OCI-LY3 (cell line): ENCODE measurements at regions not wholly inside any gene's neighbourhood (a gene's known extent, or its start where the extent isn't known, plus 50 kb on each side); places are given as distances from the start of the nearest gene placed in this dataset.

Source experiments
- H2AFZ ChIP-seq: fragments of 200-600, 300-600 bp; shearing (Covaris generic); 2 replicates; pipeline ENCODE4 v1.6.0; 2014; ENCODE audit warnings: antibody characterized with exemption, low read depth, low read length
- H3K27ac ChIP-seq: fragments of 200-600, 300-600 bp; sonication (generic); 2 replicates; pipeline ENCODE4 v1.5.1; 2014; ENCODE audit warnings: mild to moderate bottlenecking, low read length, moderate library complexity, mixed read lengths
- H3K27me3 ChIP-seq: fragments of 200-600, 300-600 bp; sonication (generic); 2 replicates; pipeline ENCODE4 v1.6.1; 2014; ENCODE audit warnings: low read depth, low read length, mixed read lengths
- H3K36me3 ChIP-seq: fragments of 200-600, 300-600 bp; sonication (generic); replicated peaks from 2 replicates; pipeline ENCODE3; 2014; ENCODE audit warnings: low read depth, low read length, mixed read lengths
- H3K4me1 ChIP-seq: fragments of 300-600, 200-600 bp; sonication (generic); 2 replicates; pipeline ENCODE4 v1.6.1; 2014; ENCODE audit warnings: low read length, mixed read lengths
- H3K4me2 ChIP-seq: fragments of 200-600, 300-600 bp; sonication (generic); 2 replicates; pipeline ENCODE4 v1.6.1; 2014; ENCODE audit warnings: low read length, mixed read lengths
- H3K4me3 ChIP-seq: fragments of 300-600, 200-600 bp; sonication (generic); 2 replicates; pipeline ENCODE4 v1.5.1; 2014; ENCODE audit warnings: antibody characterized with exemption, mild to moderate bottlenecking, low read length, moderate library complexity
- H3K79me2 ChIP-seq: fragments of 300-600, 200-600 bp; shearing (Covaris generic); 2 replicates; pipeline ENCODE4 v1.6.1; 2014; ENCODE audit warnings: mild to moderate bottlenecking, low read length, mixed read lengths
- H3K9ac ChIP-seq: fragments of 300-600, 200-600 bp; shearing (Covaris generic); 2 replicates; pipeline ENCODE4 v1.6.0; 2014; ENCODE audit warnings: mild to moderate bottlenecking, low read length, moderate library complexity
- H3K9me3 ChIP-seq: fragments of 200-600, 300-600 bp; shearing (Covaris generic); 2 replicates; pipeline ENCODE4 v1.6.1; 2014; ENCODE audit warnings: low read length, mixed read lengths; ENCODE audit not compliant: insufficient read depth
- H4K20me1 ChIP-seq: fragments of 200-600, 300-600 bp; sonication (generic); 2 replicates; pipeline ENCODE4 v1.6.1; 2016; ENCODE audit warnings: low read length, mixed read lengths; ENCODE audit not compliant: insufficient read depth
- EZH2phosphoT487 ChIP-seq: fragments of 200-600 bp; shearing (Covaris generic); IDR thresholded peaks from 2 replicates; pipeline ENCODE4 v1.6.1; 2018; ENCODE audit warnings: antibody characterized with exemption, mixed run types, low read depth
- TF ChIP-seq, protein P1 (sequence below): fragments of 200-600, 300-600 bp; sonication (generic); IDR thresholded peaks from 2 replicates; pipeline ENCODE4 v1.5.1; 2014; ENCODE audit warnings: antibody characterized with exemption, low read length, low read depth

DNA sequence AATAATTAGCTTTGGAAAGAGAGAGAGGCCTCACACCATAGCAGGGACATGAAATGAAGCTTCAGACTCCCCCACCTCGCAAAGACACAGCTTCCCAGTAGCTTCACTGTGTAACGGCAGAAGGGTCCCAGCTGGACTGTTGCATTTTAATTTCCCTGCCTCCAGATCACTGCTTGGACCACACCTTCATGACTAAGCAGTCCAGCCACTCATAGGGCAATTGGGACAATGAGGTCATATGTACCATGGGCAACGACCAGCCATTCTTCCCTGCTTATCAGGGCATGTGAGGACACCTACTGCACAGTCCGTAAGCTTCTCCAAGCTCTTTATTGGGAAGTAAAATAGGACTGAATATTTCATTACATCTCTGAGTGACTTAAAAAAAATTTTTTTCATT is 183.0 kb downstream of the MREG start:
- H3K4me3 ChIP-seq = no peak overlapping the region
- peaks cover 17% of the 10 kb centered on the region for H3K4me1 ChIP-seq
- H3K27ac ChIP-seq = no peak overlapping the region
- no peak overlapping the region for H3K9ac ChIP-seq
- no peaks in the 10 kb centered on the region for H3K9me3 ChIP-seq
- no peaks in the 10 kb centered on the region for H3K79me2 ChIP-seq
- H3K27me3 ChIP-seq = no peaks in the 10 kb centered on the region
- H3K4me2 ChIP-seq = no peak overlapping the region
- no peaks in the 10 kb centered on the region for H3K36me3 ChIP-seq
- H2AFZ ChIP-seq = no peak overlapping the region
- no peak for TF ChIP-seq EZH2phosphoT487
- TF ChIP-seq, protein P1, sequence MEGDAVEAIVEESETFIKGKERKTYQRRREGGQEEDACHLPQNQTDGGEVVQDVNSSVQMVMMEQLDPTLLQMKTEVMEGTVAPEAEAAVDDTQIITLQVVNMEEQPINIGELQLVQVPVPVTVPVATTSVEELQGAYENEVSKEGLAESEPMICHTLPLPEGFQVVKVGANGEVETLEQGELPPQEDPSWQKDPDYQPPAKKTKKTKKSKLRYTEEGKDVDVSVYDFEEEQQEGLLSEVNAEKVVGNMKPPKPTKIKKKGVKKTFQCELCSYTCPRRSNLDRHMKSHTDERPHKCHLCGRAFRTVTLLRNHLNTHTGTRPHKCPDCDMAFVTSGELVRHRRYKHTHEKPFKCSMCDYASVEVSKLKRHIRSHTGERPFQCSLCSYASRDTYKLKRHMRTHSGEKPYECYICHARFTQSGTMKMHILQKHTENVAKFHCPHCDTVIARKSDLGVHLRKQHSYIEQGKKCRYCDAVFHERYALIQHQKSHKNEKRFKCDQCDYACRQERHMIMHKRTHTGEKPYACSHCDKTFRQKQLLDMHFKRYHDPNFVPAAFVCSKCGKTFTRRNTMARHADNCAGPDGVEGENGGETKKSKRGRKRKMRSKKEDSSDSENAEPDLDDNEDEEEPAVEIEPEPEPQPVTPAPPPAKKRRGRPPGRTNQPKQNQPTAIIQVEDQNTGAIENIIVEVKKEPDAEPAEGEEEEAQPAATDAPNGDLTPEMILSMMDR = no peak
- H4K20me1 ChIP-seq = no peaks in the 10 kb centered on the region

DNA sequence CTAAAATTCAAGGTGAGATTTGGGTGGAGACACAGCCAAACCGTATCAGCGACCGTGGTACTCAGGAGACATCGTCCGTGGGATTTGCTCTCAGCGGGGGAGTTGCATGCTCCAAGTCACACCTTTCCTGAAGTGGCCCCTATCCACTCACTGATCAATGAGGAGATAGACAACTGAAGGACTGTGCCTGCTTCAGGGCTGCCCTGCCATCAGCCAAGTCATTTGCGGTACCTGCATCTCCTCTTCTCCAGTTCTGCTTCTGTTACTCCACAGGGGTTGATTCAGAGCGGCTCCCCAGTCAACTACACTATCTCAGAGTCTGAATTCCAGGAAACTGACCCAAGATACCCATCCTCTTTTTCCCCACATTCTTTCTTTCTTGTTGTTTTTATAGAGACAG is 184.1 kb downstream of the MREG start:
- no peaks in the 10 kb centered on the region for H3K36me3 ChIP-seq
- no peak for TF ChIP-seq EZH2phosphoT487
- TF ChIP-seq, protein P1 = no peak
- H3K9me3 ChIP-seq = no peaks in the 10 kb centered on the region
- H4K20me1 ChIP-seq = no peaks in the 10 kb centered on the region
- H3K27ac ChIP-seq = no peak overlapping the region
- H3K4me1 ChIP-seq = peaks cover 17% of the 10 kb centered on the region
- no peaks in the 10 kb centered on the region for H3K27me3 ChIP-seq
- 0 out of 2 replicates have a peak overlapping the region, but pooled peaks have one; percentile 22 for H3K4me2 ChIP-seq
- no peak overlapping the region for H3K4me3 ChIP-seq
- no peaks in the 10 kb centered on the region for H3K79me2 ChIP-seq
- no peak overlapping the region for H3K9ac ChIP-seq
- H2AFZ ChIP-seq = no peak overlapping the region

DNA sequence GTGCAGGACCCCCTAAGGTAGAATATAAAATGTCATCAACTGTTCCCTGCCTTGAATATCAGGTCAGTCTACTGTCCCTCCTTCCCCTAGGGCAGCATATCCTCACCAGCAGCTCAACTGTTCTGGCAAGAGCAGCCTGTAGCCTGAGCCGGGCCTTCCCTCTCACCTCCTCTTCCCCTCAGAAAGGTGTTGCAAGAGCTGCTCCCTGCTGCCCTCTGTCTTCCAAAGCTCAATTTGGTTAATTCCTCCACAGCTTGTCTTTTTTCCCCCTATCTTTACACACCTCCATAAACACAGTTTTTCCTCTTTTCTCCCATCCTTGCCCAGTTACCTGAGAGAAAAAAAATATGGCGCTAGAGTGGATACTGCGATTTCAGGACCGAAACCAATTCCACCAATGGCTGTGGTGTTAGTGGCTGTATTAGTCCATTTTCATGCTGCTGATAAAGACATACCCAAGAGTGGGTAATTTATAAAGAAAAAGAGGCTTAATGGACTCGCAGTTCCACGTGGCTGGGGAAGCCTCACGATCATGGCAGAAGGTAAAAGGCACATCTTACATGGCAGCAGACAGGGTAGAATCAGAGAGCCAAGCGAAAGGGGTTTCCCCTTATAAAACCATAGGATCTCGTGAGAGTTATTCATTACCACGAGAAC is 184.7 kb downstream of the MREG start:
- H3K27ac ChIP-seq = no peak overlapping the region
- peaks cover 17% of the 10 kb centered on the region for H3K4me1 ChIP-seq
- TF ChIP-seq, protein P1 = peak; percentile 62
- TF ChIP-seq EZH2phosphoT487 = no peak
- H3K4me2 ChIP-seq = peak overlapping the region; percentile 22
- no peak overlapping the region for H2AFZ ChIP-seq
- no peaks in the 10 kb centered on the region for H4K20me1 ChIP-seq
- no peak overlapping the region for H3K9ac ChIP-seq
- no peaks in the 10 kb centered on the region for H3K36me3 ChIP-seq
- no peaks in the 10 kb centered on the region for H3K79me2 ChIP-seq
- no peaks in the 10 kb centered on the region for H3K27me3 ChIP-seq
- H3K9me3 ChIP-seq = no peaks in the 10 kb centered on the region
- H3K4me3 ChIP-seq = no peak overlapping the region

DNA sequence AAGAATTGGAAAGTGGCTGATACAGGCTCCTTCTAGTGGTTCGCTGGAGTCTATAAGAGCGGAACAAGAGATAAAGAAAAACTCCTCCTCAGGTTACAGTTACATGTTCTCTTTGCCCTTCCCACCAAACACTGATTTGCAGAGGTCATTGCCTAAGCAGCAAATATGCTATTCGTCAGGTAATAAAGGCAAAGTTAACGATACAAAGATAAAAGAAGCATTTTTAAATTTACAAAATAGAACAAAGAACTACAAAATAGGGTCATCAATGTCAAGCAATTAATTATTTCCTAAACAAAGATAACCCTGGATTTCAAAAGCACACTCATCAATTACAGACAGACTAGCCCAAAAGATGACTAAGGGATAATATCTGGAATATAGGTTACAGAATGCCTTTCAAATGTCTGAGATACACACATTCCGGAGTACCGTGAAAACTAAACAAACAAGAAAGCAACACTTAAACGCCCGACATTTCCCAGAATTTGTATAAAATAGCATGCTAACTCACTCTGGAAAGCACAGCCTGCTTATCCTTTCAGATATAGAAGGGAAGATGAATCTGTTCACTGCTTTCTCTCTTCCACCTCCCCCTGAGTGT is 186.4 kb downstream of the MREG start:
- H3K27me3 ChIP-seq = no peaks in the 10 kb centered on the region
- H3K9me3 ChIP-seq = no peaks in the 10 kb centered on the region
- no peak overlapping the region for H3K4me3 ChIP-seq
- no peak overlapping the region for H2AFZ ChIP-seq
- peaks cover 17% of the 10 kb centered on the region for H3K4me1 ChIP-seq
- no peaks in the 10 kb centered on the region for H3K36me3 ChIP-seq
- no peak overlapping the region for H3K4me2 ChIP-seq
- no peak overlapping the region for H3K27ac ChIP-seq
- TF ChIP-seq, protein P1 = no peak
- TF ChIP-seq EZH2phosphoT487 = no peak
- no peak overlapping the region for H3K9ac ChIP-seq
- H3K79me2 ChIP-seq = no peaks in the 10 kb centered on the region
- H4K20me1 ChIP-seq = no peaks in the 10 kb centered on the region
